HG03103 (cell line): ENCODE measurements at regions not wholly inside any gene's neighbourhood (a gene's known extent, or its start where the extent isn't known, plus 50 kb on each side); places are given as distances from the start of the nearest gene placed in this dataset.

Experiments
- ATAC-seq: cut with Tn5 transposase; IDR thresholded peaks from one replicate; pipeline ENCODE4 v1.9.1; 2021; ENCODE audit warnings: low read depth; ENCODE audit not compliant: unreplicated experiment

GRCh38 chr1:60413091-60413490, 339.5 kb upstream of the C1orf87 start:
- no peak for ATAC-seq

GRCh38 chr1:60411591-60411990, 338.0 kb upstream of the C1orf87 start:
- no peak for ATAC-seq

- no peak for ATAC-seq
These were observed 329.2 kb upstream of the C1orf87 start for GRCh38 chr1:60402816-60403215.

GRCh38 chr1:60402216-60402615, 328.6 kb upstream of the C1orf87 start:
- ATAC-seq, result no peak

- ATAC-seq, result peak; percentile 51
These were observed 320.9 kb upstream of the C1orf87 start for GRCh38 chr1:60394436-60394835.

GRCh38 chr1:60390593-60391282, 317.2 kb upstream of the C1orf87 start:
- ATAC-seq, result peak; percentile 52

GRCh38 chr1:60388092-60388987, 314.8 kb upstream of the C1orf87 start:
- ATAC-seq, result no peak

- ATAC-seq, result no peak
These were observed 313.6 kb upstream of the C1orf87 start for GRCh38 chr1:60387175-60387574.

GRCh38 chr1:60386249-60386648, 312.7 kb upstream of the C1orf87 start:
- no peak for ATAC-seq

GRCh38 chr1:60376196-60376595, 302.6 kb upstream of the C1orf87 start:
- no peak for ATAC-seq

GRCh38 chr1:60374537-60374936, 301.0 kb upstream of the C1orf87 start:
- no peak for ATAC-seq

- ATAC-seq, result no peak
These were observed 294.0 kb upstream of the C1orf87 start for GRCh38 chr1:60367532-60367931.

- ATAC-seq, result no peak
These were observed 285.9 kb upstream of the C1orf87 start for GRCh38 chr1:60359431-60359830.

- no peak for ATAC-seq
These were observed 277.0 kb upstream of the C1orf87 start for GRCh38 chr1:60350531-60350930.

GRCh38 chr1:60348884-60349283, 275.3 kb upstream of the C1orf87 start:
- ATAC-seq, result no peak

- ATAC-seq, result no peak
These were observed 272.1 kb upstream of the C1orf87 start for GRCh38 chr1:60345621-60346020.

GRCh38 chr1:60345049-60345448, 271.5 kb upstream of the C1orf87 start:
- no peak for ATAC-seq

- no peak for ATAC-seq
These were observed 270.2 kb upstream of the C1orf87 start for GRCh38 chr1:60343736-60344135.

GRCh38 chr1:60342569-60342968, 269.0 kb upstream of the C1orf87 start:
- ATAC-seq, result no peak

GRCh38 chr1:60341274-60341673, 267.7 kb upstream of the C1orf87 start:
- no peak for ATAC-seq

- ATAC-seq, result no peak
These were observed 258.1 kb upstream of the C1orf87 start for GRCh38 chr1:60331647-60332046.

GRCh38 chr1:60329651-60330050, 256.1 kb upstream of the C1orf87 start:
- ATAC-seq, result no peak
